Spleen (tissue), 11 donors: ENCODE measurements at regions not wholly inside any gene's neighbourhood (a gene's known extent, or its start where the extent isn't known, plus 50 kb on each side); places are given as distances from the start of the nearest gene placed in this dataset.

Source experiments
- DNase-seq: peaks from one replicate; pipeline ENCODE4 v3.0.0-alpha.2; 2020
- H3K27ac ChIP-seq, 8 donors: fragments of 200-600 bp; sonication (generic) in 7 of 8; 1 replicate in 4 of 8; 2 replicates in 4 of 8; pipeline versions ENCODE4 v1.5.0 to v1.8.0; 2016 to 2021; ENCODE audit warnings: inconsistent platforms in 4 of 8, mild to moderate bottlenecking in 4 of 8, moderate library complexity in 1 of 8
- H3K27me3 ChIP-seq, 7 donors: fragments of 200-600 bp; sonication (generic) in 6 of 7; replicated peaks in 1 of 7; 1 replicate in 4 of 7; 2 replicates in 3 of 7; pipeline versions ENCODE4 v1.5.0 to v1.8.0; 2016 to 2021; ENCODE audit warnings: inconsistent platforms in 3 of 7, mild to moderate bottlenecking in 1 of 7
- H3K36me3 ChIP-seq, 6 donors: fragments of 200-600 bp; sonication (generic) in 5 of 6; 1 replicate in 4 of 6; 2 replicates in 2 of 6; pipeline versions ENCODE4 v1.5.0 to v1.8.0; 2016 to 2021; ENCODE audit warnings: inconsistent platforms in 2 of 6
- H3K4me1 ChIP-seq, 6 donors: fragments of 200-600 bp; sonication (generic) in 5 of 6; 1 replicate in 3 of 6; 2 replicates in 3 of 6; pipeline versions ENCODE4 v1.5.0 to v1.8.0; 2016 to 2021; ENCODE audit warnings: inconsistent platforms in 3 of 6
- H3K4me3 ChIP-seq, 8 donors: fragments of 200-600 bp; sonication (generic) in 7 of 8; 1 replicate in 4 of 8; 2 replicates in 4 of 8; pipeline versions ENCODE4 v1.5.0 to v1.8.0; 2016 to 2021; ENCODE audit warnings: inconsistent platforms in 4 of 8, mild to moderate bottlenecking in 4 of 8, moderate library complexity in 2 of 8
- H3K9me3 ChIP-seq, 8 donors: fragments of 200-600 bp; sonication (generic) in 7 of 8; 1 replicate in 4 of 8; 2 replicates in 4 of 8; pipeline versions ENCODE4 v1.5.0 to v1.8.0; 2016 to 2021; ENCODE audit warnings: inconsistent platforms in 4 of 8
- POLR2A ChIP-seq, 3 donors: fragments of 450-650 bp; IDR thresholded peaks; one replicate each; pipeline ENCODE4 v1.5.1; 2017; ENCODE audit warnings: antibody characterized with exemption in 3 of 3, mild to moderate bottlenecking in 1 of 3
- POLR2AphosphoS5 ChIP-seq, 3 donors: sonication (generic); formaldehyde crosslinking; IDR thresholded peaks; one replicate each; pipeline ENCODE4 v1.5.1; 2017; ENCODE audit warnings: antibody characterized with exemption in 3 of 3
- WGBS, 5 donors: extraction: QIAGEN DNeasy Blood & Tissue Kit in 3 of 5; methylation state at CpG; one replicate each; pipeline versions ENCODE4 v1.1.5 to v1.1.7; 2013 to 2018; 5-methylcytosine and 5-hydroxymethylcytosine counted together
- intact Hi-C: fragments of 100-400 bp; cut with DNase I; formaldehyde crosslinking; loops from one replicate; pipeline ENCODE4 v1.15.0; 2023; ENCODE audit warnings: low total_unique reads
- TF ChIP-seq, protein P1 (sequence below), 11 experiments: fragments of 200-600 bp in 7 of 11; fragments of 450-650 bp in 4 of 11; sonication (generic) in 4 of 11; IDR thresholded peaks in 8 of 11; conservative IDR thresholded peaks in 3 of 11; 1 replicate in 7 of 11; 2 replicates in 4 of 11; pipeline versions ENCODE4 v1.4.0 to v1.8.0; 2016 to 2021; ENCODE audit warnings: antibody characterized with exemption in 11 of 11, inconsistent platforms in 4 of 11, mild to moderate bottlenecking in 1 of 11
- donor health status: healthy with polysubstance abuse.
- donor health status: DM: no; HTN: no; CAD: no; lungs with moderate emphysema.
- donor health status: DM: no; HTN: no; CAD: no.
- donor health status: Bipolar disorder and iron deficiency.
- donor health status: healthy.
- donor health status: DM: no; HTN: no; CAD: no.
- donor health status: DM: yes; HTN: yes; CAD: no.

DNA sequence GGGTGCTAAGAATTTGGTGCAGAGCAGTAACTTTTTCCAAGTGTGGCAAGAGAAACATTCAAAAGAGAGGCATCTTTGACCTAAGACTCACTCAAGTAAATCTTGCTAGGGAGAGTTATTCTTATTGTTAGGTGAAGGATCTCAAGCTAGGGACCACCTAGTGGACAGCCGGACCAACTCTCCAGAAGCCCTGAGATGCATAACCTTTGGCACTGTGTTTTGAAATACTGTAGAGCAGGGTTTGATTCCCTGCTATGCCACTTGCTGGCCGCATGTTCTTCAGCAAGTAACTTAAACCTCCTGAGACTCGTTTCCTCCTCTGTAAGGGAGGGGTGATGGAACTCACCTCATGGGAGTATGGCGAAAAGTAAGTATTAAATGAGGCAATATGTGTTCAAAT, 336.1 kb upstream of the ADAMTSL1 start:
- H3K27ac ChIP-seq = no peak overlapping the region
- TF ChIP-seq, protein P1, sequence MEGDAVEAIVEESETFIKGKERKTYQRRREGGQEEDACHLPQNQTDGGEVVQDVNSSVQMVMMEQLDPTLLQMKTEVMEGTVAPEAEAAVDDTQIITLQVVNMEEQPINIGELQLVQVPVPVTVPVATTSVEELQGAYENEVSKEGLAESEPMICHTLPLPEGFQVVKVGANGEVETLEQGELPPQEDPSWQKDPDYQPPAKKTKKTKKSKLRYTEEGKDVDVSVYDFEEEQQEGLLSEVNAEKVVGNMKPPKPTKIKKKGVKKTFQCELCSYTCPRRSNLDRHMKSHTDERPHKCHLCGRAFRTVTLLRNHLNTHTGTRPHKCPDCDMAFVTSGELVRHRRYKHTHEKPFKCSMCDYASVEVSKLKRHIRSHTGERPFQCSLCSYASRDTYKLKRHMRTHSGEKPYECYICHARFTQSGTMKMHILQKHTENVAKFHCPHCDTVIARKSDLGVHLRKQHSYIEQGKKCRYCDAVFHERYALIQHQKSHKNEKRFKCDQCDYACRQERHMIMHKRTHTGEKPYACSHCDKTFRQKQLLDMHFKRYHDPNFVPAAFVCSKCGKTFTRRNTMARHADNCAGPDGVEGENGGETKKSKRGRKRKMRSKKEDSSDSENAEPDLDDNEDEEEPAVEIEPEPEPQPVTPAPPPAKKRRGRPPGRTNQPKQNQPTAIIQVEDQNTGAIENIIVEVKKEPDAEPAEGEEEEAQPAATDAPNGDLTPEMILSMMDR (IDR thresholded peaks at IDR 0.05 in 8 of 11, conservative IDR thresholded peaks at IDR 0.05 in 3 of 11) = no peak
- TF ChIP-seq POLR2A (IDR thresholded peaks at IDR 0.05) (no peak), POLR2AphosphoS5 (IDR thresholded peaks at IDR 0.05) (no peak)
- H3K36me3 ChIP-seq = no peaks in the 10 kb centered on the region
- intact Hi-C loops = no loop called here
- 74 to 76% (median 75%) methylated on average over 4 of the region's 4 CpGs for WGBS, 5 donors
- no peak overlapping the region for H3K4me3 ChIP-seq
- H3K27me3 ChIP-seq = no peaks in the 10 kb centered on the region
- no peaks in the 10 kb centered on the region for H3K9me3 ChIP-seq
- no peak for DNase-seq
- H3K4me1 ChIP-seq = no peaks in the 10 kb centered on the region

DNA sequence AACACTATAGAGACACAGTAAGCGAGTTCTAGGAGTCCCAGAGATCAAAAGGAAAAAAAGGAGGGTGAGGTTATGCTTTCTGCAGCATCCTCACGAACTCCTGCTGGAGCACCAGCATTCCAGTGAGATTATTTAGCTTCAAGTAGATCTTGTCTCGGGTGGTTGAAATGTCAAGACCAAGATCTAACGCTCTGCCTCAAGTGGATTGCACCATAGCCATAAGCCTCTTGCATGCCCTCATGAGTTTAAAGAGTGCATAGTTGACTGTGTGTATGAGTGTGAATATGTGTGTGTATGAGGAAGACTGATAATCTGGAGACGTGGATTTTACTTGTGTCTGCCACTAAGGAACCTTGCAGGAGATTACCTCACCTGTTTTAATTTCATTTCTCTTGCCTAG, 335.3 kb upstream of the ADAMTSL1 start:
- Histone ChIP-seq H3K9me3 (no peaks in the 10 kb centered on the region), H3K36me3 (no peaks in the 10 kb centered on the region), H3K4me1 (no peaks in the 10 kb centered on the region), H3K27ac (no peak overlapping the region), H3K4me3 (no peak overlapping the region), H3K27me3 (no peaks in the 10 kb centered on the region)
- DNase-seq = no peak
- intact Hi-C loops = no loop called here
- TF ChIP-seq POLR2A (IDR thresholded peaks at IDR 0.05) (no peak), POLR2AphosphoS5 (IDR thresholded peaks at IDR 0.05) (no peak)
- TF ChIP-seq, protein P1 (IDR thresholded peaks at IDR 0.05 in 8 of 11, conservative IDR thresholded peaks at IDR 0.05 in 3 of 11) = no peak
- WGBS, 5 donors = 61 to 71% (median 64%) methylated on average over 5 of the region's 5 CpGs

DNA sequence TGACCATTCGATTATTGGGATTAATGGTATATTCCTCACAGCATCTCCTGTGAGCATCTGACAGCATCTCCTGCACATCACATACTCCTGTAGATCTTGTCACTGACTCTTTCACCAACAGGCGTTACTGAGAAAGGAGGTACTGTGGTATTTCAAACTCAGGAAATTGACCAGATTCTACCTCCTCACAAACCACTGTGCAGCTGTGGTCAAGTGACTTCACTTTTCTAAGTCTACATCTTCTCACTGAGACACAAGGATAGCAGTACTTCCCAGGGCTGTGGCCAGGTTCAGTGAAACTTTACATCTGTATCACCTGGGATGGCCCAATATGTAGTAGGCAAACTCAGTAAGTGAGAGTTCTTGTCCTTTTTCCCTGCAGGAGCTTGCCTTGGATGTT, 332.3 kb upstream of the ADAMTSL1 start:
- no peak for TF ChIP-seq POLR2A (IDR thresholded peaks at IDR 0.05)
- no peak for TF ChIP-seq POLR2AphosphoS5 (IDR thresholded peaks at IDR 0.05)
- TF ChIP-seq, protein P1 (IDR thresholded peaks at IDR 0.05 in 8 of 11, conservative IDR thresholded peaks at IDR 0.05 in 3 of 11) = no peak
- Histone ChIP-seq H3K36me3 (no peaks in the 10 kb centered on the region), H3K9me3 (no peaks in the 10 kb centered on the region), H3K27me3 (no peaks in the 10 kb centered on the region), H3K4me1 (no peaks in the 10 kb centered on the region), H3K27ac (no peak overlapping the region), H3K4me3 (no peak overlapping the region)
- WGBS, 5 donors = 75 to 86% (median 81%) methylated on average over 2 of the region's 2 CpGs
- intact Hi-C loops = no loop called here
- DNase-seq = no peak

DNA sequence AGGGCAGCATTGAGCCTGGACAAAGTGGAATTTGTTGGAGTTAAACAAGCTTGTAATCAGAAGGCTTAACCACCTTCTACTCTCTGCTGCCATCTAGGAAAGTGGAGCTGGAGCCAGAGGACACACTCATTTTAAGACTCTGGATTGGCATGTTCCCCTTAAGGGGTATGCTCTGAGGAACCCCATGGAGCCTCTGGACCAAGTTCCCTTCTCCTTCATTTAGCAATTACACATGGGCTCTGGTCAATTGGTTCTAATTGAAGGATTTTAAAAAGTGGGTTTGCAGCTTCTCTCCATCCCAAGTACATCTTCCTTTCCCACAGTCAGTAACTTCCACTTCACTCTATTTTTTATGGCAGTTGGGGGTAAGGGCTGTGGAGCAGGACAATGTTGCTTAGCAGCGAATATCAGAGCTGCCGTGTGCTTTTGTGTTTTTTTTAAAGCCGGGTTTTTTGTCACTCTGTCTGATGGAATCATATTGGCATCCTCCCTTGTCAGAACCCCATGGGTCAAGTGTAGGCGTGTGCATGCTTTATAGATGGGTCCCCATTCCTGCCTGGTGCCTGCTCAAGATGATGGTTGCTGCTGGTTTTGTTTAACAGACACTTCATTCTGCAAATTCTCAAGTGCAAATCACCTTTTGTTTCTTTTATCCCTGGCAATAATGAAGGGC, 330.7 kb upstream of the ADAMTSL1 start:
- no peak for DNase-seq
- no peaks in the 10 kb centered on the region for H3K27me3 ChIP-seq
- no peaks in the 10 kb centered on the region for H3K9me3 ChIP-seq
- TF ChIP-seq, protein P1 (IDR thresholded peaks at IDR 0.05 in 8 of 11, conservative IDR thresholded peaks at IDR 0.05 in 3 of 11) = no peak
- TF ChIP-seq POLR2A (IDR thresholded peaks at IDR 0.05) (no peak), POLR2AphosphoS5 (IDR thresholded peaks at IDR 0.05) (no peak)
- H3K27ac ChIP-seq = no peak overlapping the region
- WGBS, 5 donors = 61 to 79% (median 74%) methylated on average over 4 of the region's 4 CpGs
- H3K4me1 ChIP-seq = no peaks in the 10 kb centered on the region
- no peak overlapping the region for H3K4me3 ChIP-seq
- no peaks in the 10 kb centered on the region for H3K36me3 ChIP-seq
- intact Hi-C loops = no loop called here
